Esophagus muscularis mucosa (tissue), 4 donors: ENCODE measurements at regions not wholly inside any gene's neighbourhood (a gene's known extent, or its start where the extent isn't known, plus 50 kb on each side); places are given as distances from the start of the nearest gene placed in this dataset.

Source experiments
- DNase-seq: peaks from one replicate; pipeline ENCODE4 v3.0.0-alpha.2; 2017; ENCODE audit errors: extremely low spot score
- H3K27ac ChIP-seq, 4 donors: fragments of 200-600 bp; sonication (generic); replicated peaks in 1 of 4; 1 replicate in 3 of 4; 2 replicates in 1 of 4; pipeline ENCODE4 v1.5.1; 2016 to 2019; ENCODE audit warnings: mild to moderate bottlenecking in 1 of 4
- H3K27me3 ChIP-seq, 4 donors: fragments of 200-600 bp; sonication (generic); one replicate each; pipeline versions ENCODE4 v1.5.1 to v1.6.0; 2016 to 2019
- H3K36me3 ChIP-seq, 4 donors: fragments of 200-600 bp; sonication (generic); one replicate each; pipeline ENCODE4 v1.5.1; 2016 to 2019
- H3K4me1 ChIP-seq, 4 donors: fragments of 200-600 bp; sonication (generic); one replicate each; pipeline ENCODE4 v1.5.1; 2016 to 2019
- H3K4me3 ChIP-seq, 4 donors: fragments of 200-600 bp; sonication (generic); 1 replicate in 2 of 4; 2 replicates in 2 of 4; pipeline ENCODE4 v1.5.1; 2016 to 2019; ENCODE audit warnings: mild to moderate bottlenecking in 4 of 4, moderate library complexity in 1 of 4
- H3K9me3 ChIP-seq, 4 donors: fragments of 200-600 bp; sonication (generic); 1 replicate in 3 of 4; 2 replicates in 1 of 4; pipeline ENCODE4 v1.5.1; 2016 to 2019
- EP300 ChIP-seq: sonication (generic); formaldehyde crosslinking; IDR thresholded peaks from one replicate; pipeline ENCODE4 v1.6.1; 2017; ENCODE audit warnings: antibody characterized with exemption
- POLR2A ChIP-seq: fragments of 450-650 bp; IDR thresholded peaks from one replicate; pipeline ENCODE4 v1.6.1; 2017; ENCODE audit warnings: antibody characterized with exemption, moderate library complexity, mild to moderate bottlenecking, low read depth
- POLR2AphosphoS5 ChIP-seq, 2 donors: sonication (generic); formaldehyde crosslinking; IDR thresholded peaks; one replicate each; pipeline ENCODE4 v1.6.1; 2017; ENCODE audit warnings: antibody characterized with exemption in 2 of 2
- WGBS: methylation state at CpG from one replicate; pipeline ENCODE4 v1.1.5; 2018; 5-methylcytosine and 5-hydroxymethylcytosine counted together
- intact Hi-C: fragments of 100-400 bp; cut with DNase I; formaldehyde crosslinking; loops from one replicate; pipeline ENCODE4 v1.15.1; 2023
- TF ChIP-seq, protein P1 (sequence below), 3 experiments: fragments of 200-600 bp in 2 of 3; fragments of 450-650 bp in 1 of 3; sonication (generic) in 2 of 3; IDR thresholded peaks; one replicate each; pipeline ENCODE4 v1.5.1; 2017 to 2019; ENCODE audit warnings: antibody characterized with exemption in 3 of 3, mild to moderate bottlenecking in 2 of 3, moderate library complexity in 1 of 3

DNA sequence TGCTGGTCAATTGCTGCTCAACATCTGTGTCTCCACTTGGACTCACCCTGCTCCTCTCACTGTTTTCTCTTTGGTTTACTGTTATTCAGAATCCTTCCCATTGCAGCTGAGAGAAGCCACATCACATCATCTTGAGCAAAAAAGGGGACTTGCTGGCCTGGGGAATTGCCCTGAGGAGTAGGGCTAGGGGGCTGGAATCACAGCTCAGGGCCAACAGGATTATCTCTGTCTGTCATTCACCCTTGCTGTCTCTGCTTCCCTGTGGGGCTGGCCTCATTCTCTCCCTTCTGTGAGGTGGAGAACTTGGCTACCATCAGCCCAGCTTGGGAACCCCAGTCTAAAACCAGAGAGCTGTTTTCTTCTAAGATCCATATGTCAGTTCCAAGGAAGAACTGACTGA is 140.7 kb upstream of the WNT4 start:
- H3K4me3 ChIP-seq: no peak overlapping the region
- no peak for DNase-seq
- no peaks in the 10 kb centered on the region for H3K36me3 ChIP-seq
- H3K9me3 ChIP-seq: peaks cover 0 to 4% (median 0%) of the 10 kb centered on the region in 4 donors
- TF ChIP-seq EP300 (no peak), POLR2A (no peak), POLR2AphosphoS5 (IDR thresholded peaks at IDR 0.05) (no peak)
- TF ChIP-seq, protein P1, sequence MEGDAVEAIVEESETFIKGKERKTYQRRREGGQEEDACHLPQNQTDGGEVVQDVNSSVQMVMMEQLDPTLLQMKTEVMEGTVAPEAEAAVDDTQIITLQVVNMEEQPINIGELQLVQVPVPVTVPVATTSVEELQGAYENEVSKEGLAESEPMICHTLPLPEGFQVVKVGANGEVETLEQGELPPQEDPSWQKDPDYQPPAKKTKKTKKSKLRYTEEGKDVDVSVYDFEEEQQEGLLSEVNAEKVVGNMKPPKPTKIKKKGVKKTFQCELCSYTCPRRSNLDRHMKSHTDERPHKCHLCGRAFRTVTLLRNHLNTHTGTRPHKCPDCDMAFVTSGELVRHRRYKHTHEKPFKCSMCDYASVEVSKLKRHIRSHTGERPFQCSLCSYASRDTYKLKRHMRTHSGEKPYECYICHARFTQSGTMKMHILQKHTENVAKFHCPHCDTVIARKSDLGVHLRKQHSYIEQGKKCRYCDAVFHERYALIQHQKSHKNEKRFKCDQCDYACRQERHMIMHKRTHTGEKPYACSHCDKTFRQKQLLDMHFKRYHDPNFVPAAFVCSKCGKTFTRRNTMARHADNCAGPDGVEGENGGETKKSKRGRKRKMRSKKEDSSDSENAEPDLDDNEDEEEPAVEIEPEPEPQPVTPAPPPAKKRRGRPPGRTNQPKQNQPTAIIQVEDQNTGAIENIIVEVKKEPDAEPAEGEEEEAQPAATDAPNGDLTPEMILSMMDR (IDR thresholded peaks at IDR 0.05): no peak
- no peaks in the 10 kb centered on the region for H3K4me1 ChIP-seq
- H3K27ac ChIP-seq: no peak overlapping the region
- peaks cover 0 to 30% (median 0%) of the 10 kb centered on the region in 4 donors for H3K27me3 ChIP-seq
- intact Hi-C loops: no loop called here

DNA sequence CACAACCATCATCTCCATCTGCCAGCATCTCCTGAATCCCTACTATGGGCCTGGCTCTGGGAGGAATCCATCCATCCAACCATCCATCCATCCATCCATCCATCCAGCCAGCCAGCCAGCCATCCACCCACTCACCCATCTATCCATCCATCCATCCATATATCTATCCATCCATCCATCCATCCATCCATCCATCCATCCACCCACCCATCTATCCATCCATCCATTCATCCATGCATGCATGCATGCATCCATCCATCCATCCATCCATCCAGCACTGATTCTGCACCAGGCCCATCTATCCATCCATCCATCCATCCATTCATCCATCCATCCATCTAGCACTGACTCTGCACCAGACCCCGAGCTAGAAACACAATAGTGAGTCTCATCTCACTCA is 141.3 kb upstream of the WNT4 start:
- TF ChIP-seq, protein P1 (IDR thresholded peaks at IDR 0.05): no peak
- no peak for TF ChIP-seq POLR2AphosphoS5 (IDR thresholded peaks at IDR 0.05)
- no peak for TF ChIP-seq EP300
- TF ChIP-seq POLR2A: no peak
- Histone ChIP-seq H3K27me3 (peaks cover 0 to 30% (median 0%) of the 10 kb centered on the region in 4 donors), H3K9me3 (peaks cover 0 to 4% (median 0%) of the 10 kb centered on the region in 4 donors), H3K36me3 (no peaks in the 10 kb centered on the region), H3K27ac (no peak overlapping the region), H3K4me3 (no peak overlapping the region), H3K4me1 (no peaks in the 10 kb centered on the region)
- no peak for DNase-seq
- intact Hi-C loops: no loop called here
- 81% methylated on average over 1 of the region's 1 CpG for WGBS

DNA sequence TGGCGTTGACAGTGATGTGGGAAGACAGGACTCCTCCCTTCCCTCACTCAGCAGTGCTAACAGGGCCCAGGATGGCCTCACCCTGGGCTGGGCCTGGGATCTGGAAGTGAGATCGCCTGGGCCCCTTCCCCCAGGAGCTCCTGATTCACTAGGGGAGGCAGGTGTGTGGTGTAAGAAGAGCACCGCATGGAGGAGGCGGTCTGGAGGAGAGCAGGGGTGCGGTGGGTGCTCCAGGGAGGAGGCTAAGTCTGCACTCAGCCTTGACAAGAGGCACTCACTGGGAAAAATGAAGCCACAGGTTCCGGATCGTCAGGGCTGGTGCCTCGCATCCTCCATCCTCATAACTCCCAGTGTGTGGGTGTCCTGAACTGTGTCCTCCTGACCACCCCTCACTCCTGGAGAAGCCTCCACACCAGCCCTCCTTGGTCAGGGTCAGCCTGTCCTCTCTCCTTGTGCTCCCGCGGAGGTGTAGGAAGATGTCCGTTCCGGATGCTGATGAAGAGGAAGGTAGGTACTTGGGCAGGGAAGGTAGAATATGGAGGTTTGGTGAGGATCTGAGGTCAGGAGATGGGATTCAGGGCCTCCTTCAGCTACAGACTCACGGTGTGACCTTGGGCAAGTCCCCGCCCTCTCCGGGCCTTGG is 142.1 kb upstream of the WNT4 start:
- intact Hi-C loops: no loop called here
- WGBS: 91% methylated on average over 15 of the region's 15 CpGs
- Histone ChIP-seq H3K4me3 (no peak overlapping the region), H3K36me3 (no peaks in the 10 kb centered on the region), H3K9me3 (peaks cover 0 to 4% (median 0%) of the 10 kb centered on the region in 4 donors), H3K27ac (no peak overlapping the region), H3K27me3 (peaks cover 0 to 34% (median 0%) of the 10 kb centered on the region in 4 donors), H3K4me1 (no peaks in the 10 kb centered on the region)
- TF ChIP-seq, protein P1 (IDR thresholded peaks at IDR 0.05): no peak
- TF ChIP-seq POLR2AphosphoS5 (IDR thresholded peaks at IDR 0.05) (no peak), EP300 (no peak), POLR2A (no peak)
- no peak for DNase-seq

DNA sequence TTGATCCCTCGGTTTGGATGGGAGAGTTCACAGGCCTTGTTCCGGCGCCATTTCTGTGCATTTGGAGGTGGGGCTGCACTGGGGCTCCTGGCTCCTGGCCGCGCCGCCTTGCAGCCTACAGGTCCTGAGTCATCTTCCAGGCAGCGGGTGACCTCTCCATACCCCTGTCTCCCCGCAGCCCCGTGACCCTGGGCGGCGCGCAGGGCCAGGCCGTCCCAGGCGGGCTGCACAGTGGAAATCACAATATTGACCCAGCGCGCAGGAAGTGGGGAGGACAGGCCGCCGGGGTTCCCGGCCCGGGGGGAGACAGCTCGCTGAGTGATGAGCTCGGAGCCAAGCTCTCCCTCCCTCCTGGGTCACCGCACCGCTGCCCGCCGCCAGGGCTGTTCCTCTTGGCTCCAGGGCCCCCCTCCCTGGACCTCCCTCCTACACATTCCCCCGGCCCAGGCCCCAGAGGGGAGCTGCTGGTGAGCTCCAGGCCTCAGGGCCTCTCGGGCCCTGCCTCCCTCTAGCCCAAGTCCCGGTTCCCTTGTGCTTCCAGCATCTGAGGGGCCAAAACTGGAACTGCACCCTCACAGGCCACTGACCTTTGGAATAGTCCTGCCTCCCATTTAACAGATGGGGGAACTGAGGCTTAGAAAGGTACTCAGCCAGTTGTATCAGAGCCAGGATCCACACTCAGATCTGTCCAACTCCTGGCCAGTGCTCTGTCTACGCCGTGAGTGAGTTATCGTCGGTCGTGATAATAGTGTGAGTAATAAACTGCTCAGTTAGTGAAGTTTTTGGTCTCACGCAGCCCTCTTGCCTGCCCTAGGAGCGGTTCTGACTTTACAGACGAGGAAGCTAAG is 142.9 kb upstream of the WNT4 start:
- no peak for DNase-seq
- intact Hi-C loops: no loop called here
- no peaks in the 10 kb centered on the region for H3K36me3 ChIP-seq
- WGBS: 97% methylated on average over 16 of the region's 37 CpGs
- peaks cover 0 to 35% (median 0%) of the 10 kb centered on the region in 4 donors for H3K27me3 ChIP-seq
- no peaks in the 10 kb centered on the region for H3K9me3 ChIP-seq
- H3K27ac ChIP-seq: no peak overlapping the region
- H3K4me1 ChIP-seq: no peaks in the 10 kb centered on the region
- TF ChIP-seq, protein P1 (IDR thresholded peaks at IDR 0.05): no peak
- TF ChIP-seq POLR2AphosphoS5 (IDR thresholded peaks at IDR 0.05) (no peak), POLR2A (no peak), EP300 (no peak)
- no peak overlapping the region for H3K4me3 ChIP-seq
